IMR-90 (cell line): ENCODE measurements at regions not wholly inside any gene's neighbourhood (a gene's known extent, or its start where the extent isn't known, plus 50 kb on each side); places are given as distances from the start of the nearest gene placed in this dataset.

Source experiments
- ATAC-seq: fragments of 200-7000 bp; cut with Tn5 transposase; 2 replicates; pipeline ENCODE4 v1.9.1; 2020; ENCODE audit warnings: low read depth, mild to moderate bottlenecking, moderate library complexity
- BruUV-seq: library from RNA; stranded (reverse); fragments of 400-500 nt; replicated peaks from 2 replicates; lab custom pipeline; 2021; lab: Mats Ljungman, UMichigan
- CTCF ChIA-PET: fragments of 300-600 bp; formaldehyde crosslinking; extraction: SDS; loops from one replicate; lab custom pipeline; 2021; ENCODE audit warnings: antibody characterized with exemption; lab: Yijun Ruan, JAX
- POLR2A ChIA-PET: fragments of 300-600 bp; sonication (Branson Sonifier 250); formaldehyde crosslinking; loops from one replicate; lab custom pipeline; 2022; ENCODE audit warnings: antibody characterized with exemption; ENCODE audit not compliant: unreplicated experiment; lab: Charles Lee
- DNase-seq: peaks from one replicate; pipeline ENCODE4 v3.0.0; 2013
- H2AFZ ChIP-seq: replicated peaks from 2 replicates; pipeline ENCODE3; 2013; ENCODE audit warnings: low read length, mild to moderate bottlenecking; ENCODE audit not compliant: poor library complexity
- H2AK5ac ChIP-seq: 2 replicates; pipeline ENCODE4 v1.6.1; 2013; ENCODE audit warnings: low read depth, low read length, inconsistent platforms
- H2AK9ac ChIP-seq: replicated peaks from 2 replicates; pipeline ENCODE3; 2013; ENCODE audit warnings: mild to moderate bottlenecking, low read depth, low read length, moderate library complexity; ENCODE audit not compliant: poor library complexity
- H2BK120ac ChIP-seq: 2 replicates; pipeline ENCODE4 v1.6.1; 2013; ENCODE audit warnings: low read depth, low read length, inconsistent platforms
- H2BK15ac ChIP-seq: 3 replicates; pipeline ENCODE4 v1.6.1; 2013; ENCODE audit warnings: low read depth, low read length, inconsistent platforms
- H2BK20ac ChIP-seq: 2 replicates; pipeline ENCODE4 v1.6.1; 2013; ENCODE audit warnings: low read depth, mild to moderate bottlenecking, inconsistent platforms, low read length, moderate library complexity
- H2BK5ac ChIP-seq: 2 replicates; pipeline ENCODE4 v1.6.1; 2013; ENCODE audit warnings: mild to moderate bottlenecking, low read depth, low read length, inconsistent platforms; ENCODE audit not compliant: poor library complexity, severe bottlenecking
- H3K14ac ChIP-seq: replicated peaks from 2 replicates; pipeline ENCODE4 v1.6.1; 2013; ENCODE audit warnings: low read depth, low read length, inconsistent platforms
- H3K18ac ChIP-seq: 2 replicates; pipeline ENCODE4 v1.6.1; 2013; ENCODE audit warnings: low read depth, low read length, control low read depth
- H3K23ac ChIP-seq: 2 replicates; pipeline ENCODE4 v1.6.1; 2013; ENCODE audit warnings: low read depth, low read length, inconsistent platforms
- H3K27ac ChIP-seq: 2 replicates; pipeline ENCODE4 v1.5.1; 2013; ENCODE audit warnings: mild to moderate bottlenecking, control low read depth, low read length; ENCODE audit not compliant: insufficient read depth
- H3K27me3 ChIP-seq: 2 replicates; pipeline ENCODE4 v1.6.1; 2013; ENCODE audit warnings: low read length; ENCODE audit not compliant: control insufficient read depth, insufficient read depth
- H3K36me3 ChIP-seq: 2 replicates; pipeline ENCODE4 v1.6.1; 2013; ENCODE audit warnings: low read length, mixed read lengths; ENCODE audit not compliant: control insufficient read depth, insufficient read depth
- H3K4ac ChIP-seq: 2 replicates; pipeline ENCODE4 v1.6.1; 2013; ENCODE audit warnings: low read depth, low read length, inconsistent platforms
- H3K4me1 ChIP-seq: 2 replicates; pipeline ENCODE4 v1.6.1; 2013; ENCODE audit warnings: low read length, mixed read lengths; ENCODE audit not compliant: control insufficient read depth, insufficient read depth
- H3K4me2 ChIP-seq: 2 replicates; pipeline ENCODE4 v1.6.1; 2013; ENCODE audit warnings: low read depth, mild to moderate bottlenecking, control low read depth, low read length, moderate library complexity
- H3K4me3 ChIP-seq: 2 replicates; pipeline ENCODE4 v1.5.1; 2013; ENCODE audit warnings: low read depth, mild to moderate bottlenecking, control low read depth, low read length, moderate library complexity; ENCODE audit not compliant: insufficient read depth
- H3K56ac ChIP-seq: 2 replicates; pipeline ENCODE4 v1.6.1; 2013; ENCODE audit warnings: low read length, inconsistent platforms; ENCODE audit not compliant: insufficient read depth; ENCODE audit errors: extremely low read depth
- H3K79me1 ChIP-seq, 2 experiments: 2 replicates each; pipeline ENCODE4 v1.6.1; 2013; ENCODE audit warnings: low read length in 2 of 2, inconsistent platforms in 1 of 2, low read depth in 1 of 2
- H3K9ac ChIP-seq: 2 replicates; pipeline ENCODE4 v1.6.1; 2013; ENCODE audit warnings: low read depth, low read length, control low read depth
- H3K9me1 ChIP-seq: 2 replicates; pipeline ENCODE4 v1.6.1; 2013; ENCODE audit warnings: low read length, inconsistent platforms; ENCODE audit not compliant: insufficient read depth
- H3K9me3 ChIP-seq: 2 replicates; pipeline ENCODE4 v1.6.1; 2013; ENCODE audit warnings: low read length; ENCODE audit not compliant: control insufficient read depth, insufficient read depth
- H4K20me1 ChIP-seq: 2 replicates; pipeline ENCODE4 v1.6.1; 2013; ENCODE audit warnings: low read length, inconsistent platforms; ENCODE audit not compliant: insufficient read depth
- H4K5ac ChIP-seq: 2 replicates; pipeline ENCODE4 v1.6.1; 2013; ENCODE audit warnings: mild to moderate bottlenecking, low read depth, low read length, control low read depth
- H4K8ac ChIP-seq, 2 experiments: 2 replicates each; pipeline ENCODE4 v1.6.1; 2013; ENCODE audit warnings: low read depth in 2 of 2, low read length in 2 of 2, control low read depth in 1 of 2, inconsistent platforms in 1 of 2
- H4K91ac ChIP-seq: 2 replicates; pipeline ENCODE4 v1.6.1; 2013; ENCODE audit warnings: low read depth, low read length, inconsistent platforms; ENCODE audit not compliant: insufficient read depth
- CHD1 ChIP-seq: IDR thresholded peaks from 2 replicates; pipeline ENCODE4 v1.6.1; 2012; ENCODE audit warnings: low read depth, low read length, improper control_type of control experiment
- FOS ChIP-seq: fragments of 150-350 bp; IDR thresholded peaks from 2 replicates; pipeline ENCODE4 v1.6.1; 2016; ENCODE audit warnings: low read depth, low read length
- MAZ ChIP-seq: IDR thresholded peaks from 2 replicates; pipeline ENCODE4 v1.6.1; 2012; ENCODE audit warnings: low read depth, mild to moderate bottlenecking, low read length, improper control_type of control experiment, moderate library complexity, borderline replicate concordance
- MXI1 ChIP-seq: IDR thresholded peaks from 2 replicates; pipeline ENCODE4 v1.6.1; 2012; ENCODE audit warnings: low read depth, mild to moderate bottlenecking, low read length, moderate library complexity, borderline replicate concordance
- NFE2L2 ChIP-seq: fragments of 150-350 bp; IDR thresholded peaks from 2 replicates; pipeline ENCODE4 v1.6.1; 2016; ENCODE audit warnings: low read depth, mild to moderate bottlenecking, low read length
- RCOR1 ChIP-seq: IDR thresholded peaks from 2 replicates; pipeline ENCODE4 v1.6.1; 2012; ENCODE audit warnings: mild to moderate bottlenecking, low read length, improper control_type of control experiment; ENCODE audit not compliant: insufficient replicate concordance
- RFX5 ChIP-seq: IDR thresholded peaks from 2 replicates; pipeline ENCODE4 v1.8.0; 2012; ENCODE audit warnings: low read depth, mild to moderate bottlenecking, low read length, moderate library complexity
- SMC3 ChIP-seq: fragments of 150-350 bp; IDR thresholded peaks from 2 replicates; pipeline ENCODE4 v1.6.1; 2016; ENCODE audit warnings: low read depth, mild to moderate bottlenecking, antibody characterized with exemption, low read length, moderate library complexity
- WGBS, 2 experiments: methylation state at CpG; one replicate each; pipeline versions ENCODE4 v1.1.5 to v1.1.7; 2013; ENCODE audit warnings: missing lambda C conversion rate in 2 of 2; ENCODE audit not compliant: insufficient read length in 1 of 2; ENCODE audit errors: extremely low coverage in 2 of 2; 5-methylcytosine and 5-hydroxymethylcytosine counted together
- dilution Hi-C: fragments of 300-500 bp; cut with HindIII; formaldehyde crosslinking; loops from one replicate; pipeline ENCODE4 v1.14.3; 2018; ENCODE audit warnings: low sequenced_read_pairs; ENCODE audit not compliant: unreplicated experiment
- in situ Hi-C: fragments of 300-500 bp; cut with MboI; formaldehyde crosslinking; loops from 3 replicates; pipeline ENCODE4 v1.14.3; 2019; ENCODE audit warnings: low sequenced_read_pairs, inconsistent platforms, mixed read lengths
- intact Hi-C: fragments of 100-400 bp; cut with micrococcal nuclease; formaldehyde crosslinking; loops from 2 replicates; pipeline ENCODE4 v1.10.0; 2022
- TF ChIP-seq, protein P1 (sequence below): fragments of 150-350 bp; IDR thresholded peaks from 2 replicates; pipeline ENCODE4 v1.6.1; 2016; ENCODE audit warnings: low read depth, mild to moderate bottlenecking, low read length, moderate library complexity, borderline replicate concordance
- TF ChIP-seq, protein P2 (sequence below): fragments of 150-350 bp; IDR thresholded peaks from 2 replicates; pipeline ENCODE4 v1.6.1; 2017; ENCODE audit warnings: mild to moderate bottlenecking, antibody characterized with exemption, low read length, low read depth
- TF ChIP-seq, protein P3 (sequence below): conservative IDR thresholded peaks from 2 replicates; pipeline ENCODE4 v1.5.1; 2012; ENCODE audit warnings: mild to moderate bottlenecking, low read depth, low read length, improper control_type of control experiment

DNA sequence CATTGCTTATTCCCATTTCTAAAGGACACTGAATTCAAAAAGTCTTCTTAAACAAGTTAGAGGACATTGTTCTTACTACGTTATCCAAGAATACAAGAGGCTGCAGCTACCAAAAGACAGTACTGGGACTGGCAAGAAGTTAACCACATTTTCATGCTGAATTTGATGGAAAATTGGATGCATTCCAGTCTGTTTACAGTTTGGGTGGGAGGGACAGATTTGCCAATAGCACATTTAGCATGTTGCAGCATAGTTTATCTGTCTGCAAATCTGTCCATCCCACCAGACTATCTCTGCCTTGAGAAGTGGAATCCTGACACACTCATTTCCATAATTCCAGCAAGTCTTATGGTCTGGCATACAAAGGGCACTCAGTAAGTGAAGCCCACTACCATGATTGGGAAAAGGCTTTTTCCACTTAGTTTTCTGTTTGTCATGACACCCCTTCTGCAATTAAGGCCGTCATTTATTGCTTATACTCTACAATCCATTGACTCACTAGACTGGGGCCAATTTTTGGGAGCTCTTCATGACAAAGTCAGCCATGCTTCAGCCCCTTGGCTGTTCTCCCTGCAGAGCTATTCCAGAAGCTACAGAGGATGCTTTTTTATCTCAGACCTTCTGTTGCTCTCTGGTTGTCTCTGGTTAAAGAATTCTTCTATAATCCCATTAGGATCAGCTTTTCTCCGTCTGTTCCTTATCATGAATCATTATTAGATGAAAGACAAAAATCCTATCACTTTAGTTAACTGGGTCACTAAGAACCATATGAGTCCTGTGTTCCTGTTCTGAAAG is 355.8 kb upstream of the PTBP2 start:
- dilution Hi-C loops = no loop called here

More for the DNA sequence above, 355.8 kb upstream of the PTBP2 start:
- H3K4me1 ChIP-seq = peaks cover 25% of the 10 kb centered on the region
- 0 out of 2 replicates have a peak overlapping the region, but pooled peaks have one; percentile 4 for H3K4ac ChIP-seq
- 0 out of 2 replicates have a peak overlapping the region, but pooled peaks have one; percentile 1 for H3K14ac ChIP-seq
- no peak overlapping the region for H3K23ac ChIP-seq
- in situ Hi-C loops (no loop called here), intact Hi-C loops (no loop called here)
- H2BK15ac ChIP-seq = peak overlapping the region; percentile 9; the same call in 1 of the 3 replicates
- CTCF ChIA-PET = interaction anchor here (1.6 kb wide), 2 partner anchors 17 to 130 kb away, joined by 3 to 4 read pairs; no protein-coding TSS in a partner anchor
- no peaks in the 10 kb centered on the region for H3K27me3 ChIP-seq
- no peak overlapping the region for H2AK9ac ChIP-seq
- no peaks in the 10 kb centered on the region for H3K9me3 ChIP-seq
- peak overlapping the region; percentile 1; the same call in 1 of the 2 replicates for H4K91ac ChIP-seq
- H3K56ac ChIP-seq = no peak overlapping the region
- ATAC-seq (no peak), DNase-seq (no peak)
- BruUV-seq = no TSS peak
- 0 out of 2 replicates have a peak overlapping the region, but pooled peaks have one; percentile 6 for H2BK20ac ChIP-seq
- peak overlapping the region; percentile 9; the same call in 1 of the 2 replicates for H2BK120ac ChIP-seq
- H2AFZ ChIP-seq = no peak overlapping the region
- POLR2A ChIA-PET = no interaction called here
- H2BK5ac ChIP-seq = no peak overlapping the region
- no peaks in the 10 kb centered on the region for H4K20me1 ChIP-seq
- no peaks in the 10 kb centered on the region for H3K79me1 ChIP-seq
- H3K4me3 ChIP-seq = no peak overlapping the region
- H3K18ac ChIP-seq = 0 out of 2 replicates have a peak overlapping the region, but pooled peaks have one; percentile 20
- H4K5ac ChIP-seq = no peak overlapping the region
- H3K27ac ChIP-seq = no peak overlapping the region
- peak overlapping the region; percentile 9; the same call in 1 of the 2 replicates for H2AK5ac ChIP-seq
- no peak overlapping the region for H3K4me2 ChIP-seq
- H3K9ac ChIP-seq = no peak overlapping the region
- no peaks in the 10 kb centered on the region for H3K36me3 ChIP-seq
- peaks cover 4% of the 10 kb centered on the region for H3K9me1 ChIP-seq
- no peak overlapping the region; a peak in 2 of 4 replicates for H4K8ac ChIP-seq
- no CpG with 5 or more reads among the region's 3 CpGs for WGBS, 2 experiments
- TF ChIP-seq, protein P1, sequence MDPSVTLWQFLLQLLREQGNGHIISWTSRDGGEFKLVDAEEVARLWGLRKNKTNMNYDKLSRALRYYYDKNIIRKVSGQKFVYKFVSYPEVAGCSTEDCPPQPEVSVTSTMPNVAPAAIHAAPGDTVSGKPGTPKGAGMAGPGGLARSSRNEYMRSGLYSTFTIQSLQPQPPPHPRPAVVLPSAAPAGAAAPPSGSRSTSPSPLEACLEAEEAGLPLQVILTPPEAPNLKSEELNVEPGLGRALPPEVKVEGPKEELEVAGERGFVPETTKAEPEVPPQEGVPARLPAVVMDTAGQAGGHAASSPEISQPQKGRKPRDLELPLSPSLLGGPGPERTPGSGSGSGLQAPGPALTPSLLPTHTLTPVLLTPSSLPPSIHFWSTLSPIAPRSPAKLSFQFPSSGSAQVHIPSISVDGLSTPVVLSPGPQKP = no peak
- no peak for TF ChIP-seq RCOR1
- TF ChIP-seq MXI1 = no peak
- TF ChIP-seq NFE2L2 = no peak
- TF ChIP-seq, protein P2, sequence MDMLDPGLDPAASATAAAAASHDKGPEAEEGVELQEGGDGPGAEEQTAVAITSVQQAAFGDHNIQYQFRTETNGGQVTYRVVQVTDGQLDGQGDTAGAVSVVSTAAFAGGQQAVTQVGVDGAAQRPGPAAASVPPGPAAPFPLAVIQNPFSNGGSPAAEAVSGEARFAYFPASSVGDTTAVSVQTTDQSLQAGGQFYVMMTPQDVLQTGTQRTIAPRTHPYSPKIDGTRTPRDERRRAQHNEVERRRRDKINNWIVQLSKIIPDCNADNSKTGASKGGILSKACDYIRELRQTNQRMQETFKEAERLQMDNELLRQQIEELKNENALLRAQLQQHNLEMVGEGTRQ = no peak
- no peak for TF ChIP-seq SMC3
- TF ChIP-seq MAZ = no peak
- no peak for TF ChIP-seq FOS
- TF ChIP-seq CHD1 = no peak
- no peak for TF ChIP-seq RFX5
- TF ChIP-seq, protein P3, sequence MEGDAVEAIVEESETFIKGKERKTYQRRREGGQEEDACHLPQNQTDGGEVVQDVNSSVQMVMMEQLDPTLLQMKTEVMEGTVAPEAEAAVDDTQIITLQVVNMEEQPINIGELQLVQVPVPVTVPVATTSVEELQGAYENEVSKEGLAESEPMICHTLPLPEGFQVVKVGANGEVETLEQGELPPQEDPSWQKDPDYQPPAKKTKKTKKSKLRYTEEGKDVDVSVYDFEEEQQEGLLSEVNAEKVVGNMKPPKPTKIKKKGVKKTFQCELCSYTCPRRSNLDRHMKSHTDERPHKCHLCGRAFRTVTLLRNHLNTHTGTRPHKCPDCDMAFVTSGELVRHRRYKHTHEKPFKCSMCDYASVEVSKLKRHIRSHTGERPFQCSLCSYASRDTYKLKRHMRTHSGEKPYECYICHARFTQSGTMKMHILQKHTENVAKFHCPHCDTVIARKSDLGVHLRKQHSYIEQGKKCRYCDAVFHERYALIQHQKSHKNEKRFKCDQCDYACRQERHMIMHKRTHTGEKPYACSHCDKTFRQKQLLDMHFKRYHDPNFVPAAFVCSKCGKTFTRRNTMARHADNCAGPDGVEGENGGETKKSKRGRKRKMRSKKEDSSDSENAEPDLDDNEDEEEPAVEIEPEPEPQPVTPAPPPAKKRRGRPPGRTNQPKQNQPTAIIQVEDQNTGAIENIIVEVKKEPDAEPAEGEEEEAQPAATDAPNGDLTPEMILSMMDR = no peak
